ENCODE measurements at regions not wholly inside any gene's neighbourhood (a gene's known extent, or its start where the extent isn't known, plus 50 kb on each side); places are given as distances from the start of the nearest gene placed in this dataset.

- Histone ChIP-seq H3K4me3 (no peak overlapping the region), H3K36me3 (no peaks in the 10 kb centered on the region), H3K27me3 (no peaks in the 10 kb centered on the region), H3K9me3 (no peaks in the 10 kb centered on the region), H3K4me1 (no peaks in the 10 kb centered on the region), H3K27ac (no peak overlapping the region)
- no peak for DNase-seq
- TF ChIP-seq CTCF (IDR thresholded peaks at IDR 0.05), result no peak
- TF ChIP-seq POLR2A (IDR thresholded peaks at IDR 0.05), result no peak
Observed at GRCh38 chr6:139449611-139450000, 75.2 kb upstream of the CITED2 start.

GRCh38 chr6:139448998-139449610, 74.7 kb upstream of the CITED2 start:
- Histone ChIP-seq H3K4me3 (no peak overlapping the region), H3K27me3 (no peaks in the 10 kb centered on the region), H3K9me3 (no peaks in the 10 kb centered on the region), H3K4me1 (no peaks in the 10 kb centered on the region), H3K36me3 (no peaks in the 10 kb centered on the region), H3K27ac (no peak overlapping the region)
- TF ChIP-seq CTCF (IDR thresholded peaks at IDR 0.05), result no peak
- no peak for TF ChIP-seq POLR2A (IDR thresholded peaks at IDR 0.05)
- no peak for DNase-seq

GRCh38 chr6:139448051-139448649, 73.7 kb upstream of the CITED2 start:
- DNase-seq, result no peak
- H3K27ac ChIP-seq, result no peak overlapping the region
- no peaks in the 10 kb centered on the region for H3K36me3 ChIP-seq
- TF ChIP-seq POLR2A (IDR thresholded peaks at IDR 0.05) (no peak), CTCF (IDR thresholded peaks at IDR 0.05) (no peak)
- H3K9me3 ChIP-seq, result no peaks in the 10 kb centered on the region
- no peaks in the 10 kb centered on the region for H3K4me1 ChIP-seq
- no peaks in the 10 kb centered on the region for H3K27me3 ChIP-seq
- H3K4me3 ChIP-seq, result no peak overlapping the region

- DNase-seq, result no peak
- H3K4me1 ChIP-seq, result no peaks in the 10 kb centered on the region
- H3K36me3 ChIP-seq, result no peaks in the 10 kb centered on the region
- H3K9me3 ChIP-seq, result no peaks in the 10 kb centered on the region
- H3K4me3 ChIP-seq, result no peak overlapping the region
- no peak for TF ChIP-seq POLR2A (IDR thresholded peaks at IDR 0.05)
- TF ChIP-seq CTCF (IDR thresholded peaks at IDR 0.05), result no peak
- H3K27me3 ChIP-seq, result no peaks in the 10 kb centered on the region
- H3K27ac ChIP-seq, result no peak overlapping the region
Observed at GRCh38 chr6:139447656-139447975, 73.2 kb upstream of the CITED2 start.

- TF ChIP-seq CTCF (IDR thresholded peaks at IDR 0.05) (no peak), POLR2A (IDR thresholded peaks at IDR 0.05) (no peak)
Observed at GRCh38 chr6:139446768-139447655, 72.6 kb upstream of the CITED2 start.

More at GRCh38 chr6:139446768-139447655, 72.6 kb upstream of the CITED2 start:
- Histone ChIP-seq H3K27ac (no peak overlapping the region), H3K36me3 (no peaks in the 10 kb centered on the region), H3K4me1 (no peaks in the 10 kb centered on the region), H3K9me3 (no peaks in the 10 kb centered on the region), H3K27me3 (no peaks in the 10 kb centered on the region), H3K4me3 (no peak overlapping the region)
- DNase-seq, result no peak

Measured in Peyer's patch (tissue), 4 donors.